ENCODE measurements at regions not wholly inside any gene's neighbourhood (a gene's known extent, or its start where the extent isn't known, plus 50 kb on each side); places are given as distances from the start of the nearest gene placed in this dataset.

DNA sequence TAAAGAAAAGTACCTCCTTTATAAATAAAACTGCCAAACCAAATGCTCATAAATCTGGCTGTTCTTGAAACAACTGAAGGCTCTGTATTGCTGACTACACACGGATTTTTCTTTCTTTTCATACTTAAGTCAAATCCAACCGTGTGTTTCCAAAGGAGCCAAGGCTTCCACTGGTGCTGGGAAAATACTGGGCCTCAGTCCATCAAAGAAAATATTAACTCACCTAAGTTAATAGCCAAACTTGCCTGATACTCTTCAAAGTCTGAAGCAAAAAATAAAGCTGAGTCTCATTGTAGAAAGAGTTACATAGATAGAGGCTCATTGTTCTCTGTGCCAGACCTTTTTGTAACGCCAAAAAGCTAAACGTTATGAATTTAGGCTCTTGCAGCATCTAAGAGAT lies 350.4 kb upstream of the CDH9 start:
- Histone ChIP-seq H3K4me3 (ENCODE audit: low read depth, low read length) (no peak overlapping the region), H3K27ac (ENCODE audit: low read depth, low read length) (no peak overlapping the region), H3K9me3 (ENCODE audit: control insufficient read depth, insufficient read depth, low read length) (no peaks in the 10 kb centered on the region), H3K27me3 (ENCODE audit: control insufficient read depth, insufficient read depth, low read length) (no peaks in the 10 kb centered on the region)
- TF ChIP-seq, protein P1, sequence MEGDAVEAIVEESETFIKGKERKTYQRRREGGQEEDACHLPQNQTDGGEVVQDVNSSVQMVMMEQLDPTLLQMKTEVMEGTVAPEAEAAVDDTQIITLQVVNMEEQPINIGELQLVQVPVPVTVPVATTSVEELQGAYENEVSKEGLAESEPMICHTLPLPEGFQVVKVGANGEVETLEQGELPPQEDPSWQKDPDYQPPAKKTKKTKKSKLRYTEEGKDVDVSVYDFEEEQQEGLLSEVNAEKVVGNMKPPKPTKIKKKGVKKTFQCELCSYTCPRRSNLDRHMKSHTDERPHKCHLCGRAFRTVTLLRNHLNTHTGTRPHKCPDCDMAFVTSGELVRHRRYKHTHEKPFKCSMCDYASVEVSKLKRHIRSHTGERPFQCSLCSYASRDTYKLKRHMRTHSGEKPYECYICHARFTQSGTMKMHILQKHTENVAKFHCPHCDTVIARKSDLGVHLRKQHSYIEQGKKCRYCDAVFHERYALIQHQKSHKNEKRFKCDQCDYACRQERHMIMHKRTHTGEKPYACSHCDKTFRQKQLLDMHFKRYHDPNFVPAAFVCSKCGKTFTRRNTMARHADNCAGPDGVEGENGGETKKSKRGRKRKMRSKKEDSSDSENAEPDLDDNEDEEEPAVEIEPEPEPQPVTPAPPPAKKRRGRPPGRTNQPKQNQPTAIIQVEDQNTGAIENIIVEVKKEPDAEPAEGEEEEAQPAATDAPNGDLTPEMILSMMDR (IDR thresholded peaks at IDR 0.05; ENCODE audit: low read depth, low read length) = no peak
- CTCF ChIA-PET = no interaction called here
- DNase-seq (ENCODE audit: low read depth, low spot score) = no peak
- POLR2A ChIA-PET = no interaction called here

DNA sequence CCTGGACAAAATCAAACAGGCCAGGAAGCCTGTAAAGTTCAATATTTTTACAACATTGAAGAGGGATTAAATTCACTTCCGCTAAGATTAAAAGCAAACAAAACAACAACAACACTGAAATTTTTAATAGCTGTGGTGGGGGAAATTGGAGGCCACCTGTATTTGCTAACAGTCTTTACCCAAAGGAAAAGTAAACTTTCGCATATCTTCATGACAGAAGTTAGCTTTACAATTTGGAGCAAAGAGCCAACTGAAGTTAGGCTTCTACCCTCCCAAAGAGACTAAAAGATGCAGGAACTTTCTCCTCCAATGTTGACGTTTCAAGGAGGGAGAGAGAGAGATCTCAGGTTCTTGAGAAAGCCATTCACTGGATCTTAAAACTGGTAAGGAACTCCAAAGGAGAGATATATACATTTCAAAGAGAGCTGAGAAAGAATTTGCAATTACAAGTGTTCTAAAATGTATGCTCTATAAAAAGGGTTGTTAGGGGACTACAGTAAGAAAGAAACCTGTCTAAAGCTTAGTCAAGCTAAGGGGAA lies 349.2 kb upstream of the CDH9 start:
- DNase-seq (ENCODE audit: low read depth, low spot score) = no peak
- no peaks in the 10 kb centered on the region for H3K27me3 ChIP-seq (ENCODE audit: control insufficient read depth, insufficient read depth, low read length)
- TF ChIP-seq, protein P1 (IDR thresholded peaks at IDR 0.05; ENCODE audit: low read depth, low read length) = no peak
- ChIA-PET POLR2A (no interaction called here), CTCF (no interaction called here)
- H3K27ac ChIP-seq (ENCODE audit: low read depth, low read length) = no peak overlapping the region
- no peaks in the 10 kb centered on the region for H3K9me3 ChIP-seq (ENCODE audit: control insufficient read depth, insufficient read depth, low read length)
- no peak overlapping the region for H3K4me3 ChIP-seq (ENCODE audit: low read depth, low read length)

DNA sequence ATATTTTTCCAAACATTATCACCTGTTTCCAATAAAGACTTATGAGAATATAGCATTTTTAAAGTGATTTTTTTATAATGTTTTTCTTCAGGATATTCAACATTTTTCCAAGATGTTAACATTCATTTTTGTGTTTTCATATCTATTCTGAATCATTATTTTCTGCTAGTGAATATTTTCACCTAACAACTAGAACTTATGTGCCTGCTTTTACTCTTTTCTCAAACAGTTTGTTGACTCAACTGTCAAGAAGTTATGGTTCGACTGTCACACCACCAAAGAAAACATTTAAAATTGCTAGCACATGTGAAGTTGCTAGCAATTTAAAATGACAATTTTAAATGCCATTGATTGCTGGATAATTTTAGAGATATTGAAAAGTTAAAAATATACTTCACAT lies 343.3 kb upstream of the CDH9 start:
- no peaks in the 10 kb centered on the region for H3K27me3 ChIP-seq (ENCODE audit: control insufficient read depth, insufficient read depth, low read length)
- no peak for DNase-seq (ENCODE audit: low read depth, low spot score)
- no peak overlapping the region for H3K27ac ChIP-seq (ENCODE audit: low read depth, low read length)
- ChIA-PET CTCF (no interaction called here), POLR2A (no interaction called here)
- TF ChIP-seq, protein P1 (IDR thresholded peaks at IDR 0.05; ENCODE audit: low read depth, low read length) = no peak
- no peak overlapping the region for H3K4me3 ChIP-seq (ENCODE audit: low read depth, low read length)
- H3K9me3 ChIP-seq (ENCODE audit: control insufficient read depth, insufficient read depth, low read length) = no peaks in the 10 kb centered on the region

DNA sequence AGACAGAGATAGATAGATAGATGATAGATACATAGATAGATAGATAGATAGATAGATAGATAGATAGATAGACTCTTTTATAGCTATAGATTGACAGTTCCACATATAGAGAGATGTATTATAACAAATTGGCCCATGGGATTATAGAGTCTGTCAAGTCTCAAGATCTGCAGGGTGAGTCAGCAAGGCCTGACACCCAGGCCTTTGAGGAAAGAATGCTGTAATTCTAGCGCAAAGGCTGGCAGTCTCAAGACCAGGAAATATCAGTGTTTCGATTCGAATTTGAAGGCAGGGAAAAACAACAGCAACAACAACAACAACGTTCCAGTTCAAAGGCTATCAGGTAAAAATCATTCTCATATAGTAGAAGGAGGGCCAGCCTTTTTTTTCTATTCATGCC lies 339.2 kb upstream of the CDH9 start:
- DNase-seq (ENCODE audit: low read depth, low spot score) = no peak
- Histone ChIP-seq H3K27me3 (ENCODE audit: control insufficient read depth, insufficient read depth, low read length) (no peaks in the 10 kb centered on the region), H3K4me3 (ENCODE audit: low read depth, low read length) (no peak overlapping the region), H3K27ac (ENCODE audit: low read depth, low read length) (no peak overlapping the region), H3K9me3 (ENCODE audit: control insufficient read depth, insufficient read depth, low read length) (no peaks in the 10 kb centered on the region)
- POLR2A ChIA-PET = no interaction called here
- TF ChIP-seq, protein P1 (IDR thresholded peaks at IDR 0.05; ENCODE audit: low read depth, low read length) = no peak
- CTCF ChIA-PET = no interaction called here

DNA sequence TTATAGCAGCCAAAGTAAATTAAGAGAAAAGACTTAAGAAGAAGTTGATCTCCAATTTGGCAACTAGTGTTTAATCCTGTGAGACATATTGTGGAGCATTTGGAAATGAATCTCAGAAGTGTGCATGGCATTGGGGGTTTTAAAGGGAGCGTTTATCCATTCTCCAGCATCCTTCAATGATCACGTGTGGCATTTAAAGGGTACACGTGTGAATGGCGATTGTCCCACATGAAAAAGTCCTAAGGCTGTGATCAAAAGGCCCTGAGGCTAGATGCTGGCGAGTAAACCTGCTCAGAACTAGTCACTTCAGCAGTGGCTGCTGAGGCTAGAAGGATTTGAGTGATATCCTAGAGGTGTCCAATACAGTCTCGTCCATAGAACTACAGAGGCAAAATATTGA lies 315.6 kb upstream of the CDH9 start:
- ChIA-PET POLR2A (no interaction called here), CTCF (no interaction called here)
- DNase-seq (ENCODE audit: low read depth, low spot score) = no peak
- TF ChIP-seq, protein P1 (IDR thresholded peaks at IDR 0.05; ENCODE audit: low read depth, low read length) = no peak
- Histone ChIP-seq H3K9me3 (ENCODE audit: control insufficient read depth, insufficient read depth, low read length) (no peaks in the 10 kb centered on the region), H3K4me3 (ENCODE audit: low read depth, low read length) (no peak overlapping the region), H3K27ac (ENCODE audit: low read depth, low read length) (no peak overlapping the region), H3K27me3 (ENCODE audit: control insufficient read depth, insufficient read depth, low read length) (no peaks in the 10 kb centered on the region)
